GM12892 (cell line): ENCODE measurements at regions not wholly inside any gene's neighbourhood (a gene's known extent, or its start where the extent isn't known, plus 50 kb on each side); places are given as distances from the start of the nearest gene placed in this dataset.

ENCODE experiments used
- DNase-seq: peaks from one replicate; pipeline ENCODE4 v3.0.0; 2011; ENCODE audit not compliant: insufficient read length
- FAIRE-seq: peaks from 2 replicates; lab custom pipeline; 2011; peaks lifted over from hg19 to GRCh38; lab: Jason Lieb, UNC
- POLR2A ChIP-seq: IDR thresholded peaks from 2 replicates; pipeline ENCODE4 v1.6.1; 2011; ENCODE audit warnings: low read depth, low read length, control low read depth
- POLR2AphosphoS5 ChIP-seq: IDR thresholded peaks from 2 replicates; pipeline ENCODE4 v1.6.1; 2011; ENCODE audit warnings: low read depth, low read length, control low read depth
- TAF1 ChIP-seq: IDR thresholded peaks from 2 replicates; pipeline ENCODE4 v1.6.1; 2011; ENCODE audit warnings: low read depth, mild to moderate bottlenecking, control low read depth, low read length, borderline replicate concordance

GRCh38 chr6:19169366-19169765 lies 667.8 kb upstream of the ID4 start:
- FAIRE-seq (no peak), DNase-seq (no peak)
- TF ChIP-seq POLR2A = no peak
- no peak for TF ChIP-seq TAF1
- no peak for TF ChIP-seq POLR2AphosphoS5

GRCh38 chr6:19175023-19175422 lies 662.1 kb upstream of the ID4 start:
- TF ChIP-seq POLR2A = no peak
- TF ChIP-seq POLR2AphosphoS5 = no peak
- no peak for TF ChIP-seq TAF1
- DNase-seq (no peak), FAIRE-seq (no peak)

GRCh38 chr6:19180348-19181072 lies 656.7 kb upstream of the ID4 start:
- TF ChIP-seq POLR2A = no peak
- DNase-seq (no peak), FAIRE-seq (no peak)

- TF ChIP-seq POLR2A (no peak), POLR2AphosphoS5 (no peak), TAF1 (no peak)
- FAIRE-seq (no peak), DNase-seq (no peak)
Observed at GRCh38 chr6:19181211-19181610, 656.0 kb upstream of the ID4 start.

- FAIRE-seq (no peak), DNase-seq (no peak)
- TF ChIP-seq POLR2A = no peak
- no peak for TF ChIP-seq TAF1
- no peak for TF ChIP-seq POLR2AphosphoS5
Observed at GRCh38 chr6:19193624-19194023, 643.5 kb upstream of the ID4 start.

DNA sequence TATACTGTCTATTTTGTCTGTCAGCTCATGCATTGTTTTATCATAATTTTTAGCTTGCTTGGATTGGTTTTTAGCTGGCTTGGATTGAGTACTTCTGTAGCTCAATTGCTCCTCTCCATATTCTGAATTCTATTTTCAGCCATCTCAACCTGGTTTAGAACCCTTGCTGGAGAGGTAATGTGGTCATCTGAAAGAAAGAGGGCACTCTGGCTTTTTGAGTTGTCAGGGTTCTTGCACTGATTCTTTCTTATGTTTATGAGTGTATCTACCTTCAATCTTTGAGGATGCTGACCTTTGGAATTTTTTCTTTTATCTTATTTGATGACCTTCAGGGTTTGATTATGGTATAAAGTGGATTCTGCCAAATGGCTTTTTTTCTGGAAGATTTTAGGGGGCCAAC lies 632.7 kb upstream of the ID4 start:
- no peak for FAIRE-seq
- no peak for TF ChIP-seq TAF1
- no peak for TF ChIP-seq POLR2AphosphoS5
- TF ChIP-seq POLR2A = no peak
- no peak for DNase-seq

DNA sequence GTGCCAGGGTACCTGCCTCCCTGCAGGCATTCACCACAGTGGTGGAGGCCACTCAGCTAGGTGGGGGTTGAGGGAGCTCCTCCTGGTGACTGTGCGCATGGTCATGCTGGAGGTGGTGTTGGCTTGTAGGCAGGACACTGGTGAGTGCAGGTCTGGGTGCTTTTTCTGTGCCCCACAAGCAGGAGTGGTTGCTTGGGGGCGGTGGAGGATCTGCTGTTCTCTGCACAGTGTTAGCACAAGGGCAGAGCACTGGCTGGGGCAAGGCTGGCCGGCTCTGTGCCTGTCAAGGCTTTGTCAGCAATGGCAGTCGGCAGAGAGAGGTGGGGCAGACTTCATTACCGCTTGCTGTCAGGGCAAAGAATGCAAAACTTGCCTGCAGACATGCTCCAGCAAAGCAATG lies 632.1 kb upstream of the ID4 start:
- no peak for DNase-seq
- TF ChIP-seq POLR2A (no peak), TAF1 (no peak), POLR2AphosphoS5 (no peak)
- FAIRE-seq = no peak

GRCh38 chr6:19209202-19209601 lies 628.0 kb upstream of the ID4 start:
- TF ChIP-seq POLR2A = no peak
- TF ChIP-seq TAF1 = no peak
- no peak for TF ChIP-seq POLR2AphosphoS5
- DNase-seq (no peak), FAIRE-seq (no peak)

- no peak for FAIRE-seq
- DNase-seq = no peak
Observed at GRCh38 chr6:19210849-19211590, 626.1 kb upstream of the ID4 start.

DNA sequence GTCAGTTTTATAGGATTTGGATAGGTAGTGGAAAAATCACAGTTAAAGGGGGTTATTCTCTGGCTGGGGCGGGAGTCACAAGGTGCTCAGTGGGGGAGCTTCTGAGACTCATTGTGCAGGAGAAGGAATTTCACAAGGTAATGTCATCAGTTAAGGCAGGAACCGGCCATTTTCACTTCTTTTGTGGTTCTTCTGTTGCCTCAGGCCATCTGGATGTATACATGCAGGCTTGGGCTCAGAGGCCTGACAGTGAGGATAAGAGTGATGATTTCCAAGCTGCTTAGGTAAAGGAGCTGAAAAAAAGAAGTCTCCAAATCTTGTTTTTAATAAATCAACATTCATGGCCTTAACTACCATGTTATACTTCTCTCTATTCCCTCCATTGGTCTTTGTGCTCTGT lies 622.9 kb upstream of the ID4 start:
- DNase-seq (no peak), FAIRE-seq (no peak)
- no peak for TF ChIP-seq POLR2A
- no peak for TF ChIP-seq POLR2AphosphoS5
- TF ChIP-seq TAF1 = no peak

More at GRCh38 chr6:19210849-19211590, 626.1 kb upstream of the ID4 start:
- TF ChIP-seq POLR2AphosphoS5 (no peak), TAF1 (no peak), POLR2A (no peak)

DNA sequence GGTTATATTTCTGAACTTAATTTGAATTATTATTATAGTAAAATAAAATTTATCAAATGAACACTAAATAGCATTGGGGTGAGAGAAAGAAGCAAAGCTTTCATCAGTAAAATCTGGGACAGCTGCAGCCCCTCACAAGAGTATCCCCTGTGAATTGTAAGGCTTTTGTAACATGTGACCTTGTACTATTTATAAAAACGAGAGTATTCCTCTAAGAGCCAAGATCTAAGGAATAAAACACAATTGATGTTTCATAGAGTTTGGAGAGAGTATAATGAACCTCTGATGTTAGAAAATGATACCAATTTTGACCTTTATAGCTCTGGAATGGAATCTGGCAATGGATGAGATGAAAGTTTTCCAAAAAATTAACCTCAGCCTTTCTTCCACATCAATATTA lies 617.2 kb upstream of the ID4 start:
- no peak for FAIRE-seq
- no peak for DNase-seq
- TF ChIP-seq POLR2A = no peak
- TF ChIP-seq POLR2AphosphoS5 = no peak
- TF ChIP-seq TAF1 = no peak
